ENCODE measurements at regions not wholly inside any gene's neighbourhood (a gene's known extent, or its start where the extent isn't known, plus 50 kb on each side); places are given as distances from the start of the nearest gene placed in this dataset.

DNA sequence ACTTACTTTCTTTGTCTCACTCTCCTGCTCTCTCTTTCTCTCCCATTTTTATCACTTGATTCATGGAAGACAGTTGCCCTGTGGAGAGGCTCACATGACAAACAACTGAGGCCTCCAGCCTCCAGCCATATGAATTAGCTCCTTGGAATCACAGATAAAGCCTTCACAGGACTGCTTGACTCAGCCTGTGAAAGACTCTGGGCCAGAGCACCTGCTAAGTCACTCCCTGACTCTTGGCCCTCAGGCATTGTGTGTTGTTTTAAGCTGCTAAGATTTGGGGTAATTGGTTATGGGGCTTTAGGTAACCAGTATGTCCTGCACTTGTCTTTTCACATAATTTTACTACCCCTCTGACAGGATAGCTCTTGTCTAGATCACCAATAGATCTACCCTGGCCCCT is 334.9 kb downstream of the SOX11 start (continued):
- TF ChIP-seq, protein P1, sequence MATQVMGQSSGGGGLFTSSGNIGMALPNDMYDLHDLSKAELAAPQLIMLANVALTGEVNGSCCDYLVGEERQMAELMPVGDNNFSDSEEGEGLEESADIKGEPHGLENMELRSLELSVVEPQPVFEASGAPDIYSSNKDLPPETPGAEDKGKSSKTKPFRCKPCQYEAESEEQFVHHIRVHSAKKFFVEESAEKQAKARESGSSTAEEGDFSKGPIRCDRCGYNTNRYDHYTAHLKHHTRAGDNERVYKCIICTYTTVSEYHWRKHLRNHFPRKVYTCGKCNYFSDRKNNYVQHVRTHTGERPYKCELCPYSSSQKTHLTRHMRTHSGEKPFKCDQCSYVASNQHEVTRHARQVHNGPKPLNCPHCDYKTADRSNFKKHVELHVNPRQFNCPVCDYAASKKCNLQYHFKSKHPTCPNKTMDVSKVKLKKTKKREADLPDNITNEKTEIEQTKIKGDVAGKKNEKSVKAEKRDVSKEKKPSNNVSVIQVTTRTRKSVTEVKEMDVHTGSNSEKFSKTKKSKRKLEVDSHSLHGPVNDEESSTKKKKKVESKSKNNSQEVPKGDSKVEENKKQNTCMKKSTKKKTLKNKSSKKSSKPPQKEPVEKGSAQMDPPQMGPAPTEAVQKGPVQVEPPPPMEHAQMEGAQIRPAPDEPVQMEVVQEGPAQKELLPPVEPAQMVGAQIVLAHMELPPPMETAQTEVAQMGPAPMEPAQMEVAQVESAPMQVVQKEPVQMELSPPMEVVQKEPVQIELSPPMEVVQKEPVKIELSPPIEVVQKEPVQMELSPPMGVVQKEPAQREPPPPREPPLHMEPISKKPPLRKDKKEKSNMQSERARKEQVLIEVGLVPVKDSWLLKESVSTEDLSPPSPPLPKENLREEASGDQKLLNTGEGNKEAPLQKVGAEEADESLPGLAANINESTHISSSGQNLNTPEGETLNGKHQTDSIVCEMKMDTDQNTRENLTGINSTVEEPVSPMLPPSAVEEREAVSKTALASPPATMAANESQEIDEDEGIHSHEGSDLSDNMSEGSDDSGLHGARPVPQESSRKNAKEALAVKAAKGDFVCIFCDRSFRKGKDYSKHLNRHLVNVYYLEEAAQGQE (IDR thresholded peaks at IDR 0.05; ENCODE audit: low read depth, low read length) = no peak
- TF ChIP-seq SIN3A (IDR thresholded peaks at IDR 0.05; ENCODE audit: borderline replicate concordance, low read depth, low read length) (no peak), TEAD4 (IDR thresholded peaks at IDR 0.05; ENCODE audit: borderline replicate concordance, insufficient read depth) (no peak), MXI1 (IDR thresholded peaks at IDR 0.05; ENCODE audit: low read depth, low read length) (no peak), ELF1 (IDR thresholded peaks at IDR 0.05) (no peak), RCOR1 (IDR thresholded peaks at IDR 0.05; ENCODE audit: low read length) (no peak), FOXJ3 (CRISPR knock-in tag; IDR thresholded peaks at IDR 0.05) (no peak)
- TF ChIP-seq, protein P2, sequence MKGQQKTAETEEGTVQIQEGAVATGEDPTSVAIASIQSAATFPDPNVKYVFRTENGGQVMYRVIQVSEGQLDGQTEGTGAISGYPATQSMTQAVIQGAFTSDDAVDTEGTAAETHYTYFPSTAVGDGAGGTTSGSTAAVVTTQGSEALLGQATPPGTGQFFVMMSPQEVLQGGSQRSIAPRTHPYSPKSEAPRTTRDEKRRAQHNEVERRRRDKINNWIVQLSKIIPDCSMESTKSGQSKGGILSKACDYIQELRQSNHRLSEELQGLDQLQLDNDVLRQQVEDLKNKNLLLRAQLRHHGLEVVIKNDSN (IDR thresholded peaks at IDR 0.05; ENCODE audit: borderline replicate concordance, low read depth) = no peak

DNA sequence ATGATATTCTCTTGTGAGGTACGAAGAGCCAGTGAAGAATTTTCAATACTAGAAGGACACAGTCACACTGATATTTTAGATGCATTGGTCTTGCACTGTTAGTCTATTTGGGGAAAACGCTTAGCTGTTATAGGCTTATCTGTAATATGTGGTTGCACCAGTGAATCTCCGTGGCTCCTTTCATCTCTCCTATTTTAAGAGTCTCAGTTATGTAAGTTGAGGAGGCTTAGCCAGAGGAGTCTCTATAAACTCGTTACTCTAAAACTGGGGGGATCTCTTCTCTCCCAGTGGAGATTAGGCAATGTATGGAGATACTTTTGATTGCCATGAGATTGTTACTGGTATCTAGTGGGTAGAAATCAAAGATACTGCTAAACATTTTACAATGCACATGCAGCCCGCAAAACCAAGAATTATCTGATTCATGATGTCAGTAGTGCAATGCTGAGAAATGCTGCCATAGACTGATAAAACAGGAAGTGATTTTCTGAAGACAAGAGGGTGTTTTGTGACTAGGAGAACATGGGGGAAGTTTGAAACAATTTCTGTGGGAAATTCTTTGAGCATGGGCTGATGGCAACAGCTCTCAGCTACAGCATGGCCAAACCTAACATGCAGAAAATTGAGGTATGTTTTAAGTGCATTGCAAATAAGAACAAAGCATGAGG is 339.1 kb downstream of the SOX11 start:
- H3K9me2 ChIP-seq = no peaks in the 10 kb centered on the region
- H2AFZ ChIP-seq (ENCODE audit: low read depth) = no peak overlapping the region
- DNase-seq = no peak
- WGBS (ENCODE audit: low lambda C conversion rate) = 33% methylated on average over 5 of the region's 5 CpGs
- H3K27me3 ChIP-seq (ENCODE audit: insufficient read depth) = no peaks in the 10 kb centered on the region
- TF ChIP-seq, protein P3, sequence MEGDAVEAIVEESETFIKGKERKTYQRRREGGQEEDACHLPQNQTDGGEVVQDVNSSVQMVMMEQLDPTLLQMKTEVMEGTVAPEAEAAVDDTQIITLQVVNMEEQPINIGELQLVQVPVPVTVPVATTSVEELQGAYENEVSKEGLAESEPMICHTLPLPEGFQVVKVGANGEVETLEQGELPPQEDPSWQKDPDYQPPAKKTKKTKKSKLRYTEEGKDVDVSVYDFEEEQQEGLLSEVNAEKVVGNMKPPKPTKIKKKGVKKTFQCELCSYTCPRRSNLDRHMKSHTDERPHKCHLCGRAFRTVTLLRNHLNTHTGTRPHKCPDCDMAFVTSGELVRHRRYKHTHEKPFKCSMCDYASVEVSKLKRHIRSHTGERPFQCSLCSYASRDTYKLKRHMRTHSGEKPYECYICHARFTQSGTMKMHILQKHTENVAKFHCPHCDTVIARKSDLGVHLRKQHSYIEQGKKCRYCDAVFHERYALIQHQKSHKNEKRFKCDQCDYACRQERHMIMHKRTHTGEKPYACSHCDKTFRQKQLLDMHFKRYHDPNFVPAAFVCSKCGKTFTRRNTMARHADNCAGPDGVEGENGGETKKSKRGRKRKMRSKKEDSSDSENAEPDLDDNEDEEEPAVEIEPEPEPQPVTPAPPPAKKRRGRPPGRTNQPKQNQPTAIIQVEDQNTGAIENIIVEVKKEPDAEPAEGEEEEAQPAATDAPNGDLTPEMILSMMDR (IDR thresholded peaks at IDR 0.05) = no peak
- no peak for TF ChIP-seq RCOR1 (IDR thresholded peaks at IDR 0.05; ENCODE audit: low read length)
- TF ChIP-seq TEAD4 (IDR thresholded peaks at IDR 0.05; ENCODE audit: borderline replicate concordance, insufficient read depth) = no peak
- TF ChIP-seq, protein P4, sequence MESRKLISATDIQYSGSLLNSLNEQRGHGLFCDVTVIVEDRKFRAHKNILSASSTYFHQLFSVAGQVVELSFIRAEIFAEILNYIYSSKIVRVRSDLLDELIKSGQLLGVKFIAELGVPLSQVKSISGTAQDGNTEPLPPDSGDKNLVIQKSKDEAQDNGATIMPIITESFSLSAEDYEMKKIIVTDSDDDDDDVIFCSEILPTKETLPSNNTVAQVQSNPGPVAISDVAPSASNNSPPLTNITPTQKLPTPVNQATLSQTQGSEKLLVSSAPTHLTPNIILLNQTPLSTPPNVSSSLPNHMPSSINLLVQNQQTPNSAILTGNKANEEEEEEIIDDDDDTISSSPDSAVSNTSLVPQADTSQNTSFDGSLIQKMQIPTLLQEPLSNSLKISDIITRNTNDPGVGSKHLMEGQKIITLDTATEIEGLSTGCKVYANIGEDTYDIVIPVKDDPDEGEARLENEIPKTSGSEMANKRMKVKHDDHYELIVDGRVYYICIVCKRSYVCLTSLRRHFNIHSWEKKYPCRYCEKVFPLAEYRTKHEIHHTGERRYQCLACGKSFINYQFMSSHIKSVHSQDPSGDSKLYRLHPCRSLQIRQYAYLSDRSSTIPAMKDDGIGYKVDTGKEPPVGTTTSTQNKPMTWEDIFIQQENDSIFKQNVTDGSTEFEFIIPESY (IDR thresholded peaks at IDR 0.05; ENCODE audit: borderline replicate concordance, low read depth) = no peak
- no peak for TF ChIP-seq RFX5 (IDR thresholded peaks at IDR 0.05; ENCODE audit: low read length)
- no peak for TF ChIP-seq JUND (IDR thresholded peaks at IDR 0.05)
- ChIA-PET POLR2A (no interaction called here), CTCF (no interaction called here)
- H3K4me1 ChIP-seq (ENCODE audit: control insufficient read depth in 1 of 2, insufficient read depth in 2 of 2, low read depth in 1 of 2, low read length in 1 of 2) = no peaks in the 10 kb centered on the region; a peak in 1 of 4 replicates
- H3K27ac ChIP-seq (ENCODE audit: low read depth in 2 of 2, low read length in 1 of 2) = no peak overlapping the region
- H3K9me3 ChIP-seq = no peaks in the 10 kb centered on the region
- no peaks in the 10 kb centered on the region for H3F3A ChIP-seq (replicated peaks; ENCODE audit: insufficient read depth)
- H3K79me2 ChIP-seq (ENCODE audit: insufficient read depth) = no peaks in the 10 kb centered on the region
- H3K9ac ChIP-seq = no peak overlapping the region
- H3K36me3 ChIP-seq (replicated peaks in 1 of 2; ENCODE audit: control insufficient read depth in 1 of 2, insufficient read depth in 2 of 2, low read length in 1 of 2) = no peaks in the 10 kb centered on the region
- no peak overlapping the region for H3K4me3 ChIP-seq (ENCODE audit: low read depth in 2 of 2, low read length in 1 of 2)
- H4K20me1 ChIP-seq (ENCODE audit: insufficient read depth) = no peaks in the 10 kb centered on the region
- no peak overlapping the region for H3K4me2 ChIP-seq

Measured in SK-N-SH (cell line).